Suppressor macrophage (primary cell): ENCODE measurements at regions not wholly inside any gene's neighbourhood (a gene's known extent, or its start where the extent isn't known, plus 50 kb on each side); places are given as distances from the start of the nearest gene placed in this dataset.

Experiments
- DNase-seq, 4 experiments: peaks; one replicate each; pipeline ENCODE4 v3.0.0-alpha.2; 2020 to 2022

GRCh38 chr3:106717178-106717780 lies 660.0 kb upstream of the CCDC54 start:
- DNase-seq: no peak

GRCh38 chr3:106719077-106719476 lies 658.2 kb upstream of the CCDC54 start:
- DNase-seq: no peak

GRCh38 chr3:106719583-106719982 lies 657.7 kb upstream of the CCDC54 start:
- no peak for DNase-seq

- DNase-seq: no peak
These were observed 656.7 kb upstream of the CCDC54 start for GRCh38 chr3:106720510-106720909.

- no peak for DNase-seq
These were observed 651.7 kb upstream of the CCDC54 start for GRCh38 chr3:106725566-106725965.

- no peak for DNase-seq
These were observed 648.7 kb upstream of the CCDC54 start for GRCh38 chr3:106728315-106729098.

GRCh38 chr3:106729481-106729880 lies 647.8 kb upstream of the CCDC54 start:
- no peak for DNase-seq

GRCh38 chr3:106731230-106731629 lies 646.0 kb upstream of the CCDC54 start:
- no peak for DNase-seq

- DNase-seq: no peak
These were observed 642.5 kb upstream of the CCDC54 start for GRCh38 chr3:106734712-106735111.

GRCh38 chr3:106737265-106737664 lies 640.0 kb upstream of the CCDC54 start:
- no peak for DNase-seq

GRCh38 chr3:106740116-106740515 lies 637.1 kb upstream of the CCDC54 start:
- no peak for DNase-seq

- no peak for DNase-seq
These were observed 631.7 kb upstream of the CCDC54 start for GRCh38 chr3:106745344-106746168.

- no peak for DNase-seq
These were observed 631.0 kb upstream of the CCDC54 start for GRCh38 chr3:106746286-106746685.

- no peak for DNase-seq
These were observed 628.6 kb upstream of the CCDC54 start for GRCh38 chr3:106748472-106749262.

- no peak for DNase-seq
These were observed 627.1 kb upstream of the CCDC54 start for GRCh38 chr3:106750092-106750491.

GRCh38 chr3:106755336-106755735 lies 621.9 kb upstream of the CCDC54 start:
- DNase-seq: no peak

- DNase-seq: no peak
These were observed 620.3 kb upstream of the CCDC54 start for GRCh38 chr3:106756901-106757300.

- DNase-seq: no peak
These were observed 618.8 kb upstream of the CCDC54 start for GRCh38 chr3:106758459-106758858.

GRCh38 chr3:106759731-106760130 lies 617.5 kb upstream of the CCDC54 start:
- DNase-seq: no peak

GRCh38 chr3:106765342-106765741 lies 611.9 kb upstream of the CCDC54 start:
- no peak for DNase-seq

GRCh38 chr3:106768941-106769480 lies 608.2 kb upstream of the CCDC54 start:
- no peak for DNase-seq

GRCh38 chr3:106773795-106774194 lies 603.4 kb upstream of the CCDC54 start:
- DNase-seq: no peak
